AG04449 (cell line): ENCODE measurements at regions not wholly inside any gene's neighbourhood (a gene's known extent, or its start where the extent isn't known, plus 50 kb on each side); places are given as distances from the start of the nearest gene placed in this dataset.

Experiments
- CTCF ChIA-PET: fragments of 350-600 bp; formaldehyde crosslinking; extraction: SDS; loops from one replicate; lab custom pipeline; 2021; ENCODE audit warnings: antibody characterized with exemption; lab: Yijun Ruan, JAX
- POLR2A ChIA-PET: fragments of 400-600, 350-600 bp; formaldehyde crosslinking; extraction: SDS; loops from one replicate; lab custom pipeline; 2020; ENCODE audit warnings: antibody characterized with exemption, inconsistent platforms; lab: Yijun Ruan, JAX
- DNase-seq: peaks from one replicate; pipeline ENCODE4 v3.0.0-alpha.2; 2010; ENCODE audit warnings: low read depth, low spot score
- H3K4me3 ChIP-seq: 2 replicates; pipeline ENCODE4 v1.5.1; 2011; ENCODE audit warnings: low read depth, mild to moderate bottlenecking, control low read depth, low read length
- CTCF ChIP-seq: IDR thresholded peaks from one replicate; pipeline ENCODE4 v1.5.1; 2011; ENCODE audit warnings: mild to moderate bottlenecking, moderate library complexity, low read length, control low read depth, inconsistent platforms; ENCODE audit not compliant: insufficient read depth; ENCODE audit errors: missing control alignments

GRCh38 chr1:71223641-71224340 is 143.0 kb upstream of the ZRANB2 start:
- CTCF ChIA-PET: no interaction called here
- POLR2A ChIA-PET: no interaction called here

GRCh38 chr1:71222668-71223067 is 141.8 kb upstream of the ZRANB2 start:
- DNase-seq: no peak
- ChIA-PET CTCF (no interaction called here), POLR2A (no interaction called here)
- no peak for TF ChIP-seq CTCF
- no peak overlapping the region for H3K4me3 ChIP-seq

More at GRCh38 chr1:71223641-71224340, 143.0 kb upstream of the ZRANB2 start:
- DNase-seq: no peak
- no peak for TF ChIP-seq CTCF
- H3K4me3 ChIP-seq: no peak overlapping the region

DNA sequence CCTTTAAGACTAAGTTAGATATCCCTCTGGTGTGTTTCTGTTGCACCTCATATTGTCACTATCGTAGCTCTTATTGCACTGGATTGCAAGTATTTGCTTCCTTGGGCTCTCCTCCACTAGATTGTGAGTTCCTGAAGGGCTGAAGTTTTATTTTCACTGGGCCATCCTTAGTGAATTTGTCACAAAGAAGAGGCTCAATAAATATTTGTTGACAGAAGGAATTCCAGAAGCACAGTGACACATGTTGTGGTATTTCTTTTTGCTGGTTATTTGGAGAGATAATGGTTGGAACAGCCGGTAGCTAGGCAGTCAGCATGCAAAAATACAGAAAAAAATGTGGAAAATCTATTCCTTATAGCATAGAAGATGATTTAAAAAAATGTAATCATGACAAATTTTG is 129.9 kb upstream of the ZRANB2 start:
- no peak for DNase-seq
- ChIA-PET POLR2A (no interaction called here), CTCF (interaction anchor here (1.1 kb wide), 1 partner anchor 25 kb away, joined by 4 read pairs; no protein-coding TSS in a partner anchor)
- no peak overlapping the region for H3K4me3 ChIP-seq
- TF ChIP-seq CTCF: no peak

GRCh38 chr1:71203241-71203640 is 122.4 kb upstream of the ZRANB2 start:
- DNase-seq: no peak
- TF ChIP-seq CTCF: no peak
- no peak overlapping the region for H3K4me3 ChIP-seq
- ChIA-PET CTCF (no interaction called here), POLR2A (no interaction called here)

DNA sequence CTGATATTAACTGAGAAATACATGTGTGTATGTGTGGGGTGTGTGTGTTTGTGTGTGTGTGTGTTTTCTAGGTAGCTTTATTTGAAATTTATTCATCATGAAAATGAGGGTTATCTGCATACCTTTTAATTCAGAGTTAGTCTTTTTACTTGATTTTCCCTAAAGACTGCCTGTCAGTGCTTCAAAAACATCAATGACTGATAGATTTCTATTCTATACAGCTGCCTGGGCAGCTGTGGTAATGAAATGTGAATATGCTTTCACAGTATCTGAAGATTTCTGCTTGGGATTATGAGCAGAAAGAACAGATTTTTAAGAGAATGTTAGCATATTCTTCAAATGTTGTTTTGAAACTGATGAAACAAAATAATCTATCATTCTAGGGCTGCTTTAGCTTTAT is 119.7 kb upstream of the ZRANB2 start:
- POLR2A ChIA-PET: no interaction called here
- CTCF ChIA-PET: no interaction called here
- no peak for TF ChIP-seq CTCF
- no peak for DNase-seq
- no peak overlapping the region for H3K4me3 ChIP-seq

DNA sequence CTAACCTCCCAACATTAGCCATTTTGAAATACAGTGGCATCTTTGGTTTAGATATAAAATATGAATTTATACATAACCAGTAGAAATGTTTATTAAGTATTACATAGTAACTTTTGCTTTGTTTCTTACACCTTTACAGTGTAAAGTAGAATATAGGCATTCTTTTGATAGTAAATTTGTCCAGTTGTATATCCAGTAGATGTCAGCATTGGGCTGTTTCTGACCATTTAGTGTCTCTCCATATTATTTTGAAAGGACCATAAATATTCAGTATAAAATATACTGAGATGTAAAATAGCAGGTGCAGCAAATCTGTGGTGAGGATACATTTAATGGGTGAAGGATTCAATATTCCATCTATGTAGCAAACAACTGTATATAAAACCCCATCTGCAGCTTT is 115.8 kb upstream of the ZRANB2 start:
- DNase-seq: no peak
- ChIA-PET POLR2A (no interaction called here), CTCF (interaction anchor here (0.8 to 3.2 kb wide), 12 partner anchors 9 to 841 kb away, joined by 3 to 16 read pairs (median 4); no protein-coding TSS in a partner anchor)
- TF ChIP-seq CTCF: no peak
- H3K4me3 ChIP-seq: no peak overlapping the region
